ENCODE measurements at regions not wholly inside any gene's neighbourhood (a gene's known extent, or its start where the extent isn't known, plus 50 kb on each side); places are given as distances from the start of the nearest gene placed in this dataset.

- H4K20me1 ChIP-seq (ENCODE audit: insufficient read depth), result no peaks in the 10 kb centered on the region
- H3K4me2 ChIP-seq (ENCODE audit: low read length), result no peak overlapping the region
- H3K9ac ChIP-seq (ENCODE audit: low read length), result no peak overlapping the region
- H2AFZ ChIP-seq (ENCODE audit: low read depth, low read length, poor library complexity, severe bottlenecking), result no peak overlapping the region
- H3K9me3 ChIP-seq (ENCODE audit: control insufficient read depth in 1 of 2, insufficient read depth in 1 of 2, low read depth in 1 of 2, low read length in 2 of 2), result no peaks in the 10 kb centered on the region; a peak in 1 of 4 replicates
- H3K9me2 ChIP-seq (ENCODE audit: insufficient read depth), result no peaks in the 10 kb centered on the region
- ChIA-PET POLR2A (no interaction called here), RAD21 (ENCODE audit: low non-redundant PET in 1 of 2, low total read pairs in 2 of 2, uncharacterized antibody in 2 of 2, unreplicated experiment in 2 of 2) (no interaction called here), CTCF (no interaction called here)
- H3K4me1 ChIP-seq (ENCODE audit: control insufficient read depth in 1 of 2, insufficient read depth in 2 of 2, low read length in 2 of 2), result no peaks in the 10 kb centered on the region
- no peak overlapping the region for H3K4me3 ChIP-seq (replicated peaks in 1 of 2; ENCODE audit: low read depth in 1 of 2, low read length in 2 of 2)
- DNase-seq (ENCODE audit: low read depth, low spot score), result no peak
- no peak overlapping the region for H3K27ac ChIP-seq (ENCODE audit: low read depth, low read length)
- TF ChIP-seq SRF (IDR thresholded peaks at IDR 0.05; ENCODE audit: low read depth), result no peak
- TF ChIP-seq CTCF (IDR thresholded peaks at IDR 0.05 in 2 of 3, conservative IDR thresholded peaks at IDR 0.05 in 1 of 3; ENCODE audit: borderline replicate concordance in 1 of 3, insufficient read depth in 1 of 3, low read depth in 2 of 3, low read length in 2 of 3), result no peak
- TF ChIP-seq ZFX (IDR thresholded peaks at IDR 0.05), result no peak
- H3K36me3 ChIP-seq (ENCODE audit: control insufficient read depth in 1 of 2, insufficient read depth in 2 of 2, low read length in 2 of 2), result no peaks in the 10 kb centered on the region
- no peak for ATAC-seq
- no peaks in the 10 kb centered on the region for H3K79me2 ChIP-seq (ENCODE audit: insufficient read depth, low read length)
- intact Hi-C loops (cut with micrococcal nuclease), result no loop called here
- BruUV-seq (replicated peaks), result no TSS peak
- H3K27me3 ChIP-seq (ENCODE audit: insufficient read depth, low read length), result no peaks in the 10 kb centered on the region
Observed at GRCh38 chr7:445563-446288, 73.9 kb downstream of the PDGFA start.

GRCh38 chr7:446289-446935 is 73.2 kb downstream of the PDGFA start:
- Histone ChIP-seq H3K9me2 (ENCODE audit: insufficient read depth) (no peaks in the 10 kb centered on the region), H3K4me3 (replicated peaks in 1 of 2; ENCODE audit: low read depth in 1 of 2, low read length in 2 of 2) (no peak overlapping the region), H3K36me3 (ENCODE audit: control insufficient read depth in 1 of 2, insufficient read depth in 2 of 2, low read length in 2 of 2) (no peaks in the 10 kb centered on the region), H4K20me1 (ENCODE audit: insufficient read depth) (no peaks in the 10 kb centered on the region), H3K27me3 (ENCODE audit: insufficient read depth, low read length) (no peaks in the 10 kb centered on the region), H3K4me2 (ENCODE audit: low read length) (no peak overlapping the region), H3K9ac (ENCODE audit: low read length) (no peak overlapping the region), H3K4me1 (ENCODE audit: control insufficient read depth in 1 of 2, insufficient read depth in 2 of 2, low read length in 2 of 2) (no peaks in the 10 kb centered on the region), H3K9me3 (ENCODE audit: control insufficient read depth in 1 of 2, insufficient read depth in 1 of 2, low read depth in 1 of 2, low read length in 2 of 2) (no peaks in the 10 kb centered on the region; a peak in 1 of 4 replicates), H2AFZ (ENCODE audit: low read depth, low read length, poor library complexity, severe bottlenecking) (no peak overlapping the region), H3K27ac (ENCODE audit: low read depth, low read length) (no peak overlapping the region), H3K79me2 (ENCODE audit: insufficient read depth, low read length) (no peaks in the 10 kb centered on the region)
- no peak for ATAC-seq
- intact Hi-C loops (cut with micrococcal nuclease), result no loop called here
- POLR2A ChIA-PET, result no interaction called here
- RAD21 ChIA-PET (ENCODE audit: low non-redundant PET in 1 of 2, low total read pairs in 2 of 2, uncharacterized antibody in 2 of 2, unreplicated experiment in 2 of 2), result no interaction called here
- no peak for TF ChIP-seq POLR2AphosphoS5 (IDR thresholded peaks at IDR 0.05; ENCODE audit: low read depth, low read length)
- TF ChIP-seq CBX3 (IDR thresholded peaks at IDR 0.05; ENCODE audit: low read depth), result no peak
- no peak for TF ChIP-seq YY1 (IDR thresholded peaks at IDR 0.05; ENCODE audit: extremely low read depth, insufficient replicate concordance, low read depth, low read length)
- TF ChIP-seq SRF (IDR thresholded peaks at IDR 0.05; ENCODE audit: low read depth), result no peak
- no peak for TF ChIP-seq ATF3 (IDR thresholded peaks at IDR 0.05)
- TF ChIP-seq RAD21 (IDR thresholded peaks at IDR 0.05; ENCODE audit: low read depth), result no peak
- no peak for TF ChIP-seq SIN3A (IDR thresholded peaks at IDR 0.05; ENCODE audit: low read depth)
- TF ChIP-seq ZFX (IDR thresholded peaks at IDR 0.05), result no peak
- no peak for TF ChIP-seq TCF7L2 (IDR thresholded peaks at IDR 0.05; ENCODE audit: borderline replicate concordance, extremely low read depth, insufficient read depth, insufficient read length)
- no peak for TF ChIP-seq FOSL1 (IDR thresholded peaks at IDR 0.05; ENCODE audit: low read depth)
- TF ChIP-seq ELF1 (IDR thresholded peaks at IDR 0.05; ENCODE audit: borderline replicate concordance, low read depth), result no peak
- no peak for DNase-seq (ENCODE audit: low read depth, low spot score)
- CTCF ChIA-PET, result no interaction called here
- BruUV-seq (replicated peaks), result no TSS peak
